ENCODE measurements at regions not wholly inside any gene's neighbourhood (a gene's known extent, or its start where the extent isn't known, plus 50 kb on each side); places are given as distances from the start of the nearest gene placed in this dataset.

- TF ChIP-seq EZH2 (IDR thresholded peaks at IDR 0.05; ENCODE audit: borderline replicate concordance, insufficient read depth, low read length, poor library complexity, severe bottlenecking) (no peak), EP300 (conservative IDR thresholded peaks at IDR 0.05; ENCODE audit: poor library complexity, severe bottlenecking) (no peak), CTCF (IDR thresholded peaks at IDR 0.05; ENCODE audit: poor library complexity, severe bottlenecking) (no peak), POLR2AphosphoS5 (IDR thresholded peaks at IDR 0.05) (no peak), TAF1 (IDR thresholded peaks at IDR 0.05; ENCODE audit: low read depth) (no peak), MXI1 (conservative IDR thresholded peaks at IDR 0.05; ENCODE audit: poor library complexity, severe bottlenecking) (no peak), SMC3 (conservative IDR thresholded peaks at IDR 0.05; ENCODE audit: poor library complexity) (no peak)
Observed at GRCh38 chr5:50593681-50594080, 72.8 kb upstream of the PARP8 start.

All from neural cell (in vitro differentiated cells).